Urothelium cell line (cell line): ENCODE measurements at regions not wholly inside any gene's neighbourhood (a gene's known extent, or its start where the extent isn't known, plus 50 kb on each side); places are given as distances from the start of the nearest gene placed in this dataset.
"Not testable (repeated sequence)": the region's sequence is repeated elsewhere in the genome, so short reads cannot be mapped to it uniquely, and the experiment has no call there.

Source experiments
- DNase-seq: peaks from one replicate; pipeline ENCODE4 v3.0.0; 2011; ENCODE audit warnings: low spot score, mixed read lengths
- FAIRE-seq: peaks from 2 replicates; lab custom pipeline; 2011; peaks lifted over from hg19 to GRCh38; lab: Jason Lieb, UNC

DNA sequence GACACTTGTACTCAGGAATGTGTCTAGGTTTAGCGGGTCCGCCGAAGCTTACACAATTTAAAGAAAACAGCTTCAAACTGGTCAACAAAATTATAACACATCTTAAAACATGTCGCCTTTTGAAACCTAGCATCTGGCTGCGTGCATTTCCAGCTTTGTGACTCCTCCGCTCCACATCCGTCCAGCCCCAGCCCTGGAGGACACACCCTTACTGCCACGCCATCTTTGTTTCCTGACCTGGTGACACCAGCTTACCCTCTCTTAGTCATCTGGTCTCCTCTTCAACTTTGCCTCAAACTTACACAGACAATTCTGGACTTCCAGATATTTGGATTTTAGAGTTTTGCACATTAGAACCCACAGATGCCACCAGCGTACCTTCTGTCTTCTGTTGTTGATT lies 198.7 kb upstream of the VSTM2A start:
- DNase-seq, result no peak
- FAIRE-seq, result no peak

DNA sequence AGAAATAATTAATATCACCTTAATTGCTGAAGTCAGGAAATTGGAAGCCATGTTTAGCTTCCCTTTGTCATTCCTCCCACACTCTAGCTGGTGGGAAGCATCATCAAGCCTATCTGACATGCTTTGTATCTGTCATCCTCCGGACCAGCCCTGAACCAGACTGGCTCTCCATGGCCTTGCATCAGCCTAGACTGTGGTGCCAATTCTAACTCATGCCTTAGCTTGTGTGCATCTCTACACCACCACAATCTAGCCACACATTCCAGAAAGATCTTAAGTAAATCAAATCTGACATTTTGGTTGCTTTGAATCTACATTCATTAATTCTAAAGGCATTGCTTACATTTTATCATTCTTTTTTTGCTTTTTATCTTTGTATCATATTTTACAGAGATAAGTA lies 196.4 kb upstream of the VSTM2A start:
- FAIRE-seq, result peak; percentile 17
- DNase-seq, result no peak

DNA sequence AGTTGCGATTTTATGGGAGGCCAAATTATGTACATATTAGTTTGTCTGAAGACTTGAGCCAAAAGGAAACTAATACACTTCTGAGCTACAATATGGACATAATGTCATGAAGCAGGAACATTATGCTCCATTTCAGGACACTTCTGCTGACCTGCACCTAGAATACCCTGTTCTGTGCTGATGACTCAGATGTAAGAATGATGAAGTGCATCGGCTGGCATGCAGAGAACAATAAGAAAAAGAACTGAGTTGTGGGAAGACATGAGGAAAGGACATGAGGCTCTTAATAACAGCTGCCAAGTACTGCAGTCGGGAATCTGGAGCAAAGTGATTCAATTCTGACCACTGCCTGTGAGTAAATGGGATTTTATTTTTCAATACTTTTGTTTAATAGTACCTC lies 192.9 kb upstream of the VSTM2A start:
- FAIRE-seq (peak; percentile 82), DNase-seq (peak; percentile 75)

DNA sequence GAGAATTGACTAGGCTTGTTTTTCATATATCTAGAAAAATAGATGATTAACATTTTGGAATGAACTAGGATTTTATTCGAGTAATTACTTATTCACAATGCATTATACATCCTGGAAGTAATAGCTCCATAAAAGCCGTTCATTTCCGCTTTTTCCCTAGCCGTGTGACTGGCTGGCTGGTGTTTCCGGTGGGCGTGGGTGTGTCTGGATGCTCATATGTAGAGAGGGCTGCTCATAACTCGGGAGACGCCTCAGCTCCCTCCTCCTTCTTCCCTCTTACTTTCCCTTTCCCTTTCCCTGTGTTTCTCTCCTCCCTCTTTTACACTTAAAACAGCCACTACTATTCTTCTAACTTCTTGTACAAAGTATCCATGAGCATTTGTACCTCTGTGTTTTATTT lies 187.7 kb upstream of the VSTM2A start:
- FAIRE-seq (peak; percentile 88), DNase-seq (peak; percentile 62)

DNA sequence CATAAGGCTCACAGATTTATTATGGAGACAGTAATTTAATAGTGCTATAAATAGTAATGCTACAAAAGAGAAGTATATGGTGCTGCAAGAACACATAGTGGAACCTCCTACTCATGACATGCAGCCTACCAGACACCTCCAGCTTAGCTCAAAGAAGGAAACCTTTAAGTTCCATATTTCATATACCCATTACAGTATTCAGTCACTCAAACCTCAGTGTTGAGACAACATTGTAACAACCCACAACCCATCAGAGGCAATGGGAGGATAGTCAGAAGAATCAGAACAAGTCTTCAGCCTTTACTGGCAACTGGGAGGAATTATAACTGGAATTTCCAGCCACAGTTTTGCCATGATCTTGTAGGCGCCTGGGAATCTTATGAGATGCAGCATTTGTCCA lies 186.3 kb upstream of the VSTM2A start:
- FAIRE-seq (peak; percentile 59), DNase-seq (no peak)

DNA sequence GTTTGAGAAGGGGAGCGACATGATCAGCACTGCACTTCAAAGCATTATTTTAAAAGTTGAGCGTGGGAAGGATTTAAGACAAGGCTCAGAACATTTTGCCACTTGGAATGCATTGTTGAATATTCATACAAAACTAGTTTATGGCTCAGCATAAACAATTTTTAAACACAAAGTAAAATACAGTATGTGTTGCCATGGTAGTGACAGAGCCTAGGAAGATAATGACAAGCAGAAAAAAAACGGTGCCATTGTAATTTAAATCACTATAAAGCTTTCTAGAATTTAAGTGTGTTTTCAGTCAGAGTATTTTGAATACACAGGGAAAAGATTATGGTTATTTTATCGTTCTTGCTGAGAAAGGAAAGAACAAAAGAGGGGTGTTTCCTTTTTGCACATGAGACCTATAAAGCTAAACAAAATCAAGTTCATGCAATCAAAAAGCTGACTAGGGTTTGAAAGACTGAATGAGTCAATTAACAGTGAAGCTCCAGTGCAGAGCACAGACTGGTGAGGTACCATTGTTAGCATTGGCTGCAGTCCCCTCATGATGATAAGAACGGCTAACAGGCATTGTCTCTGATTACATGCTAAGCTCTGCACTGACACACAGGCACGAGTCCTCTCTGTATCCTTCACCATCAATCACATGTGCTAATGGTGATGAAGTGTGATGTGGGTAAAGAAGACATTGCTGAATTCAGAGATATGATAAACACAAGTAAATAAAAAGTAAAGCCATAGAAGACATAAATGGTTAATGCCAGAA lies 181.9 kb upstream of the VSTM2A start:
- DNase-seq (no peak), FAIRE-seq (no peak)

DNA sequence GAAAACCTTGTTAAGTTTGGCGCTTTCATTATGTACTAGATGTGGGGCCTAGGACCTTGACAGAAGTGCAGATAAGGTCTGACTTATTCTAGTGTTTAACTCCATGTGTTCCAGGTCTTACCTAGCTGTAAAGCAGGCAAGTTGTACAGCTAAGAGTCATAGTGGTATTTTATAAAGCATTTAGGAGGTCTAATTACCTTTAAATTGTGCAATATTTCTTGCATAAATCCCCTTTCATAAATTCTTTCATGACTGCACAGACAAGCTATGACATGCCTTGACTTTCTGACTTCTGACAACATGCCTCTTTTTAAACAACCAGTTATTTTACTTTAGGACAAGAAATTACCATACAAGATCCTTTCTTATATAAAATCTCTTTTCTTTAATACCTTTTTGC lies 151.6 kb upstream of the VSTM2A start:
- DNase-seq (no peak), FAIRE-seq (no peak)

DNA sequence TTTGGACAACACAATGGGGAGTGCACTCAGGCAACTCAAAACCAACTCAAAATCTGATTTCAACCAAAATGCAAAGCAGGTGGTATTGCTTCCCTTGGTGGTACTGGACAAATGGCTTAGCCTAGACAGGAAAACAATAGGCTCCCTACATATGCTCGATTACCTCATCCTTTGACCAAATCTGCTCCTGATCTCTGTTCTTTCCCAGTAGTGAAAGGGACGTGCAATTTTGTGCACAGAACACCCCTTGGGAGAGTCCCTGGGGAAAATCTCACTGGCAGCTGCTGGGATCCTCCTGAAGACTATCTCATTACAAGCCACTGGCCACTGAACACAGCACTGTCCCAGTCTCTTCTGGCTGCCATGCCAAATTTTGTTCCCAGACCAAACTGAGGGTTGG lies 149.2 kb upstream of the VSTM2A start:
- FAIRE-seq, result no peak

DNA sequence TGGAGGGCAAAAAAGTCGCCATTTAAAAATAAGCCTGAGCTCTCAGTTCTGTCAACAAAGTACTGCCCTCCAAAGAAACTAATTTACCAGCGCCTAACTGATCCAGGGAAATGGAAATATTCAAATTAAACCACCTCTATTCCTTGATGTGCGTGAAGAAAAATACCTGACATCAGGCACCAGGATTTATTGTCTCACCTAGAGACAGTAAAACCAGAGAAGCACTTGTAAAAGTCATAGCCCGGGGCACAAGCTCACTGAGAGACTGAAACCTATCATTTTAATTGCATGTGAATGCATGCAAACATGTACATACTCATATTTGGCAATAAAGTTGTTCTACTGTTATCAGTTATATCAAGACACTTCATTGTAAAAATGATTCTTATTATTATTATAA lies 147.3 kb upstream of the VSTM2A start:
- FAIRE-seq (no peak), DNase-seq (no peak)

More for the DNA sequence above, 149.2 kb upstream of the VSTM2A start:
- DNase-seq, result no peak

DNA sequence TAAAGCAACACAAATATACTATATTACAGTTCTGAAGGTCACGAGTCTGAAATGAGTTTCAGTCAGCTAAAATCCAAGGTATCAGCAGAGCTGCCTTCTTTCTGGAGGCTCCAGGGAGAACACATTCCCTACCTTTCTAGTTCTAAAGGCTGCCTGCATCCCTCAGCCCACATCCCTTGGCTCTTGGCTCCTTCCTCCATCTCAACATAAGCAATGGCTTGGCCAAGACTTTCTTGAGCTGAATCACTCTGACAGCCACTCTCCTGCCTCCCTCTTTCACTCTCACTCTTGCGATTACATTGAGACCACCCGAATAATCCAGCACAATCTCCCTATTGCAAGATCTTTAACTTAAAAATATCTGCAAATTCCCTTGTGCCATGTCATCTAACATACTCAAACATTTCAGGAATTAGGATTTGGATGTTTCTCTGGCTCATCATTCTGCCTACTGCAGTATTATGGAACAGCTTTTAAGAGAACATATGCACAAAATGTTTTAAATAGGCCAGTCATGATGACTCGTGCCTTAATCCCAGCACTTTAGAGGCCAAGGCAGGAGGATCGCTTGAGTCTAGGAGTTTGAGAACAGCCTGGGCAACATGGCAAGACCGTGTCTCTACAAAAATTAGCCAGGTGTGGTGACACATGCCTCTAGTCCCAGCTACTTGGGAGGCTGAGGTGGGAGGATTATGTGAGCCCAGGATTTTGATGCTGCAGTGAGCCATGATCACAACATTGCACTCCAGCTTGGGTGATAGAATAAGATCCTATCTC lies 144.2 kb upstream of the VSTM2A start:
- FAIRE-seq (peak; percentile 44), DNase-seq (no peak)

DNA sequence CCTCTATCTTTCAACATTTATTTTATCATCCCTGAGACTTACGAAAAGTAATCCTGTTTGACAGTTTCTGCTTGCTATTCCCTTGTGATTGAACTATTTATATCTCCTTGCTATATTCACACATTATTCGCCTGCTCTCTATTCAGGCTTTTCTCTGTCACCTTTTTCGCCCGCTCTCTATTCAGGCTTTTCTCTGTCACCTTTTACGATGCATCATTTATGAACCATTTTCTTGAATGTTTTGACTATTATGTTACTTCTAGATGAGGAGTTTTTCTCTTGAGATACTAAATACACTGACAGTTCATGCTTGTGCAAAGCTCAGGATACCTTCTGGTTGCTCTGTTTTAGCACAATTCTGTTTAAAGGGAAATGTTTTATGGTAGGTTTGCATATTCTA lies 143.3 kb upstream of the VSTM2A start:
- DNase-seq (no peak), FAIRE-seq (no peak)

DNA sequence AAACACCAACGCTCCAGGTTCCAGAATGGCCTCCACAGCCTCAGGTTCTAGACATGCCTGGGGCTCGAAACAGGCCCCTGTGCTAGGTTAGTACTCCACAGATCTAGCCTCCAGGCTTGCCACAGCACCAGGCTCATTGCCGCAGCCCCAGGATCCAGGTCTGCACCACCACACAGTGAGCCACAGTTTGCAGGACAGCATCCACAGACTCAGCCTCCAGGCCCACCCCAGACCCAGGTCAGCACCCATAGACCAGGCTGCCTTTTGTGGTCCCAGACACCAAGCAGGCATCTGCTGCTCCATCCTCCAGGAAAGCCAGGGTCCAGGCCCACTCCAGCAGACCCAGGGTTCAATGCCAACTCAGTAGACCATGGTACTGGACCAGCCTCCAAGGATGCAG lies 132.3 kb upstream of the VSTM2A start:
- DNase-seq (no peak), FAIRE-seq (no peak)

DNA sequence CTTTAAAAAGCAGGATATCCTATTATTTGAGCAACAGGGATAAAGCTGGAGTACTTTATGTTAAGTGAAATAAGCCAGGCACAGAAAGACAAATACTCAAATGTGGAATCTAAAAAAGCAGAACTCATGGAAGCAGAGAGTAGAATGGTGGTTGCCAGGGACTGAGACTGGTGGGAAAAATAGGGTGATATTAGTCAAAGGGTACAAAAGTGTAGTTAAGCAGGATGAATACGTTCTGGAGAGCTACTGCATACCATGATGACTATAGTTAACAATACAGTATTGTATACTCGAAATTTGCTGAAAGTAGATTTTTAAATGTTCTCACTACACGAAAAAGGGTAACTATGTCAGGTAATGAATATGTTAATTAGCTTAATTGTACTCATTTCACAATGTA lies 125.5 kb upstream of the VSTM2A start:
- DNase-seq, result no peak
- no peak for FAIRE-seq

DNA sequence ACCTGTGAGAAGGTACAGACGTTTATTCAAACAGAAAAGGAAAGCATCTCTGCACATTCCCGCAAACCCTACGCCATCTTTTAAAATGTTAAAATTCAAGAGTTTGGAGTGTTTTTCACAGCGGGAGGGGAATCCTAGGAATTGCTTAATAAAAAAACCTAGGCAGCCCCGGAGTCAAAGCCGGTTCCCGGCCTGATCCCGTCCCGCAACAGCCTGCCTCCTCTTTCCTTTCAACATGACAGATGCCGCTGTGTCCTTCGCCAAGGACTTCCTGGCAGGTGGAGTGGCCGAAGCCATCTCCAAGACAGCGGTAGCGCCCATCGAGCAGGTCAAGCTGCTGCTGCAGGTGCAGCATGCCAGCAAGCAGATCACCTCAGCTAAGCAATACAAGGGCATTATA lies 123.0 kb upstream of the VSTM2A start:
- peak; percentile 86 for FAIRE-seq
- no peak for DNase-seq

DNA sequence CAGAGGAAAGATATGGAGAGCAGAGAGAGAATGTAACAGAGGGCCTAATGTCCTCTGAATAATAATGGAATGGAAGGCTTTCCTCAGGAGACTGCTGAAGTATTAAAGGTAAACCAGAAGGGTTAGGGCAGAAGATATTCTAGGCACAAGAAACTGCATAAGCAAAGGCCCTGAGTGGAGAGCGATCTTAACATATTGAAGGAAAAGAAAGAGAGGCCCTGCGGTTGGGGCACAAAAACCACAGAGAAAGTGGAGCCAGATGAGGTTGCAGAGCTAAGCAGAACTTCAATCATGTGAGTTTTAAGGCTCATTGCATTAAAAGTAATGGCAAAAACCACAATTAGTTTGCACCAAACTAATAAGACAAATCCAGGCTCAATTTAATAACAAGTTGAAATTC lies 115.8 kb upstream of the VSTM2A start:
- DNase-seq, result no peak
- FAIRE-seq, result no peak

DNA sequence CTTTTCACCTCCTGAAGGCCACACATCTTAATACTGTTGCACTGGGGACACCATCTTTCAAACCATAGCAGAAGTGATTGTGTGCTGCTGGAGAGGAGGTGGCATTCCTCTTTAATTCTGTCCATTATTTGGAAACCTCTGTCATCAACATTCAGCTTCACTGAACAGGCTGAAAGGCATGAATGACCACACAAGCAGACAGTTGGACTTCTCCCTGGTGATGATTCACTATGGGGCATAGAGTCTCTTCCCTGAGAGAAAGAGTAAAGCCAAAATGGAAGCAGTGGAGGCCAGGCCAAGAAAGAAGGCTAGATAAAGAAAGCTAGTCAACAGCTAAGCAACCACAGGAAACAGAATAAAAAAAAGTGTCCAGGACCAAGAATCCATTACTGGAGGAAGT lies 113.1 kb upstream of the VSTM2A start:
- DNase-seq (no peak), FAIRE-seq (peak; percentile 30)

DNA sequence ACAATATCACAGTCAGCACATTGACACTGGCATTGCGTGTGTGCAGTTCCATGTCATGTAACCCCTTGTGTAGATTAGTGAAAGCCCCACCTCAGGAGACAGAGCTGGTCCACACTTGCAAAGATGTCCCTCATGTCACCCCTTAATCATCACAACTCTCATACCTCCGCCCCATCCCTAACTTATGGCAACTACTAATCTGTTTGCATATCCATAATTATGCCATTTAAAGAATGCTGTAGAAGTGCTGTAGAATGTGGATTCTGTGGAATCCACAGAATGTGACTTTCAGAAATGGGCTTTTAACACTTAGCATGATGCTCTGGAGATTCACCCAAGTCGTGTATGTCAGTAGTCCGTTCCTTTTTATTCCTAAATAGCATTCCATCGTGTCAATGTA lies 102.8 kb upstream of the VSTM2A start:
- DNase-seq (no peak), FAIRE-seq (no peak)

DNA sequence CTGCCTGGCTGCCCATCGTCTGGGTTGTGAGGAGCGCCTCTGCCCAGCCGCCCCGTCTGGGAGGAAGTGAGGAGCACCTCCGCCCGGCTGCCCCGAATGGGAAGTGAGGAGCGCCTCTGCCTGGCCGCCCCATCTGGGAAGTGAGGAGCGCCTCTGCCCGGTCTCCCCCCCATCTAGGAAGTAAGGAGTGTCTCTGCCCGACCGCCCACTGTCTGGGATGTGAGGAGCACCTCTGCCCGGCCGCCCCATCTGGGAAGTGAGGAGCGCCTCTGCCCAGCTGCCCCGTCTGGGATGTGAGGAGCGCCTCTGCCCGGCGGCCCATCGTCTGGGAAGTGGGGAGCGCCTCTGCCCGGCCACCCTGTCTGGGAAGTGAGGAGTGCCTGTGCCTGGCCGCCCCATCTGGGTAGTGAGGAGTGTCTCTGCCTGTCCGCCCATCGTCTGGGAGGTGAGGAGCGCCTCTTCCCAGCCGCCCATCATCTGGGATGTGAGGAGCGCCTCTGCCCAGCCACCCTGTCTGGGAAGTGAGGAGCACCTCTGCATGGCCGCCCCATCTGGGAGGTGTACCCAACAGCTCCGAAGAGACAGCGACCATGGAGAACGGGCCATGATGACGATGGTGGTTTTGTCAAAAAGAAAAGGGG lies 98.0 kb upstream of the VSTM2A start:
- FAIRE-seq, DNase-seq: not testable (repeated sequence)

DNA sequence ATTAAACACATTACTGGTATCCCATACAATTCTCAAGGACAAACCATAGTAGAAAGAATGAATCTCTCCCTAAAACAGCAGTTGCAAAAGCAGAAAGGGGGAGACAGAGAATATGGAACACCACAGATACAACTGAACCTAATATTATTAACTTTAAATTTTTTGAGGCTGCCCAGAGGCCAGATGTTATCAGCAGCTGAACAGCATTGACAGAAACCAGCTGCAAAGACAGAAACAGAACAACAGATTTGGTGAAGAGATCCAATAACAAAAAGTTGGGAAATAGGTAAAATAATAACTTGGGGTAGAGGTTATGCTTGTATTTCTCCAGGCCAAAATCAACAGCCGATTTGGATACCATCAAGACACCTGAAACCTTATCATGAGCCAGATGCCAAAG lies 89.0 kb upstream of the VSTM2A start:
- not testable (repeated sequence) for DNase-seq, FAIRE-seq

DNA sequence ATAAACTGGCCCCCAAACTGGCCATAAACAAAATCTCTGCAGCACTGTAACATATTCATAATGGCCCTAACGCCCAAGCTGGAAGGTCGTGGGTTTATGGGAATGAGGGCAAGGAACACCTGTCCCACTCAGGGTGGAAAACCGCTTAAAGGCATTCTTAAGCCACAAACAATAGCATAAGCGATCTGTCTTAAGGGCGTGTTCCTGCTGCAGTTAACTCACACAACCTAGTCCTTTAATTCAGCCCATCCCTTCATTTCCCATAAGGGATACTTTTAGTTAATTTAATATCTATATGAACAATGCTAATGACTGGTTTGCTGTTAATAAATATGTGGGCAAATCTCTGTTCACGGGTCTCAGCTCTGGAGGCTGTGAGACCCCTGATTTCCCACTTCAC lies 87.5 kb upstream of the VSTM2A start:
- not testable (repeated sequence) for DNase-seq, FAIRE-seq

DNA sequence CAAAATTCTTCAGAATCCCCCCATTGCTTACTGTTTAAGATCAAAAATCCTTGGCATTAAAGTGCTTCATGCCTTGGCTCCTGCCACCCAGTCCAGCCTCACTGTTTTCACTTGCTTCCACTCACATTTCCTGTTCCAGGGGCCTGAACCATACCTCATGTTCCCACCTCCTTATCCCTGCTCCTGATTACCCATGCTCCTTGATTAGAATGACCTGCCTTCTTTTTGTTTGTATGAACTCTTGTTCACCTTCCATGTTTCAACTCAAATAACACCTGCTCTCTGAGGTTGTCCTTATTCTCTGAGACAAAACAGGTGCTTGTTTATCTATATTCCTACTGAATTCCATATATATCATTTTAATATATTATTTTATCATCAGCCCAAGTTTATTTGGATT lies 77.1 kb upstream of the VSTM2A start:
- FAIRE-seq (no peak), DNase-seq (no peak)

DNA sequence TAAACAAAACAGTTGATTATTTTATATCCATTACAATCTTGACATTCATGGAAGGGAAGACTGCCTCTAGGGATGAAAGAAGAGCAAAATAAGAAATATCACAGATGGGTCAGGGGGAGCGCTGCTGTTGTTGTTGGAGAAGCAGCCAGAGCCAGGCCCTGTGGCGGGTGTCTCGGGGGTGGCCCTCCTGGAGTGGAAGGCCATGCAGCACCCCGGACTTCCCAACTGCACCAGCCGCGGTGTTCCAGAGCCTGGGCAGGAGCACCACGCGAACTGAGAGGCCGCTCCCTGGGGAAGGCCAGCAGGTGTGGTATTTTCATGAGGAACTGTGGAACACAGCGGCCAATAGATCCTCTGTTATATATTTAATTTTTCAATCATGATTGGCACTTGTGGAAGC lies 72.4 kb upstream of the VSTM2A start:
- DNase-seq, result no peak
- FAIRE-seq, result no peak
